Fibroblast of lung (primary cell): ENCODE measurements at regions not wholly inside any gene's neighbourhood (a gene's known extent, or its start where the extent isn't known, plus 50 kb on each side); places are given as distances from the start of the nearest gene placed in this dataset.

Source experiments
- CTCF ChIP-seq, 2 donors: IDR thresholded peaks in 1 of 2; conservative IDR thresholded peaks in 1 of 2; 1 replicate in 1 of 2; 2 replicates in 1 of 2; pipeline ENCODE4 v1.5.1; 2011 to 2012; ENCODE audit warnings: low read length in 2 of 2, control low read depth in 1 of 2, inconsistent platforms in 1 of 2, low read depth in 1 of 2, mild to moderate bottlenecking in 1 of 2
- EZH2 ChIP-seq: IDR thresholded peaks from 2 replicates; pipeline ENCODE4 v1.5.1; 2012; ENCODE audit warnings: low read length, control low read depth, mild to moderate bottlenecking; ENCODE audit errors: missing control alignments

DNA sequence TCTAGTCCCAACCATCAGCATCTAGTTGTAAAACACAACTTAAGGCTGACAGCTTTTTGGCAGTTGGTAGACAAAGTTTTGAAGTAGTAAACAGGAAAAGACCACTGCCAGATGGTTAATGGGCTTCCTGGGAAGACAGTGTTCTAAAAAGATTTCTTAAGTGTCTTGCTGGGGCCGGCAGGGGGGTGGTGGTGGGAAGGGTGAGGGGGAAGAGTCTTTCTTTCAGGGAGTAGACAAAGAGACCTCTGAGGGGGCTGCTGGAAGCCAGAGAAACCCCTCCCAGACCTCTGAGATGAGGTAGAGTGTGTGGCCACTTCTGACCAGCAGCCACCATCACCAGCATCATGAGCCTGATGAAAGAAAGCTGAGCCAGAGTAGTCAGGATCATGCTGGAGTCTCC is 784.9 kb downstream of the TENT5A start:
- TF ChIP-seq CTCF (conservative IDR thresholded peaks at IDR 0.05 in 1 of 2, IDR thresholded peaks at IDR 0.05 in 1 of 2; ENCODE audit: low read depth in 1 of 2, low read length in 2 of 2): no peak
- TF ChIP-seq EZH2: no peak
